Cardiac fibroblast (primary cell): ENCODE measurements at regions not wholly inside any gene's neighbourhood (a gene's known extent, or its start where the extent isn't known, plus 50 kb on each side); places are given as distances from the start of the nearest gene placed in this dataset.

ENCODE experiments used
- DNase-seq, 2 donors: peaks; one replicate each; pipeline versions ENCODE4 v3.0.0 to v3.0.0-alpha.2; 2010; ENCODE audit warnings: low read depth in 2 of 2
- H3K4me3 ChIP-seq, 2 donors: replicated peaks in 1 of 2; 1 replicate in 1 of 2; 2 replicates in 1 of 2; pipeline ENCODE4 v1.5.1; 2011; ENCODE audit warnings: low read depth in 2 of 2, low read length in 2 of 2, mild to moderate bottlenecking in 2 of 2, moderate library complexity in 1 of 2
- TF ChIP-seq, protein P1 (sequence below): IDR thresholded peaks from one replicate; pipeline ENCODE4 v1.5.1; 2011; ENCODE audit warnings: low read depth, mild to moderate bottlenecking, low read length, inconsistent platforms

GRCh38 chr11:10937385-10937771 is 79.5 kb upstream of the ZBED5 start:
- TF ChIP-seq, protein P1, sequence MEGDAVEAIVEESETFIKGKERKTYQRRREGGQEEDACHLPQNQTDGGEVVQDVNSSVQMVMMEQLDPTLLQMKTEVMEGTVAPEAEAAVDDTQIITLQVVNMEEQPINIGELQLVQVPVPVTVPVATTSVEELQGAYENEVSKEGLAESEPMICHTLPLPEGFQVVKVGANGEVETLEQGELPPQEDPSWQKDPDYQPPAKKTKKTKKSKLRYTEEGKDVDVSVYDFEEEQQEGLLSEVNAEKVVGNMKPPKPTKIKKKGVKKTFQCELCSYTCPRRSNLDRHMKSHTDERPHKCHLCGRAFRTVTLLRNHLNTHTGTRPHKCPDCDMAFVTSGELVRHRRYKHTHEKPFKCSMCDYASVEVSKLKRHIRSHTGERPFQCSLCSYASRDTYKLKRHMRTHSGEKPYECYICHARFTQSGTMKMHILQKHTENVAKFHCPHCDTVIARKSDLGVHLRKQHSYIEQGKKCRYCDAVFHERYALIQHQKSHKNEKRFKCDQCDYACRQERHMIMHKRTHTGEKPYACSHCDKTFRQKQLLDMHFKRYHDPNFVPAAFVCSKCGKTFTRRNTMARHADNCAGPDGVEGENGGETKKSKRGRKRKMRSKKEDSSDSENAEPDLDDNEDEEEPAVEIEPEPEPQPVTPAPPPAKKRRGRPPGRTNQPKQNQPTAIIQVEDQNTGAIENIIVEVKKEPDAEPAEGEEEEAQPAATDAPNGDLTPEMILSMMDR, result no peak
- no peak overlapping the region for H3K4me3 ChIP-seq
- DNase-seq, result no peak

DNA sequence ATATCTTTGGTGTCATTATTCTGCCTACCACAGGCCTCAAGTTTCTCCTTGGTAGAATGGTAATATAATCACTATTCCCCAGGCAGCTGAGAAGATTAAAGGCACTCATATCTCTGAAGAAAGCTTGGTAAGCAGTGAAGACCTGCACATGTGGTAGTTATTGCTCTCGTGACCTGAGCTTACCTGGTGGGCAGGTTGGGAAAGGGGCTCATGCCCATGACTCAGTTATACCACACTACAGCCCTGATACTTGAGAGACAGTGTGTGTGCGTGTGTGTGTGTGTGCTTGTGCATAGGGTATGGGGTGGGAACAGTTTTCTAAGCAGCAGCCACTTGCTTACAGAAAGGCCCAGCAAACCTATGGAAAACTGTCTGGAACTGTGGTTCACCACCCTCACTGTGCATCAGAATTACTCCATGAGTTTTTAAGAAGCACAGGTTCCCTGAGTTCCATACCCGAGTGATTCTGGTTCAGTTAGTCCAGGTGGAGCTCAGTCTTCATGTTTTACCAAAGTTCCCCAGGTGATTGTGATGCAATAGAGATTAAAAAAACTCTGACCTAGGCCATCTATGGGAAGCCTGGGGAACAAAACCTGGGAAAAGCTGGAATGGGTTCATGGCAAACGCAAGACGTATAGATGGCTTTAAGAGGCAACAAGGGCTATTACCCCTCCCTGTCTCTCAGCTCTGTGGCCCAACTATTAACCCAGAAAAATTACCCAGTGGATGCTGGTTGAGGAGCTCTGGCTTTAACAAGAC is 79.0 kb upstream of the ZBED5 start:
- no peak for DNase-seq
- TF ChIP-seq, protein P1, result no peak

GRCh38 chr11:10935015-10935559 is 77.2 kb upstream of the ZBED5 start:
- H3K4me3 ChIP-seq, result no peak overlapping the region
- TF ChIP-seq, protein P1, result no peak
- DNase-seq, result no peak

More for the DNA sequence above, 79.0 kb upstream of the ZBED5 start:
- no peak overlapping the region for H3K4me3 ChIP-seq

- TF ChIP-seq, protein P1, result no peak
- peak overlapping the region; percentile 33 to 52 for H3K4me3 ChIP-seq
- DNase-seq, result no peak
Observed at GRCh38 chr11:10934293-10934860, 76.5 kb upstream of the ZBED5 start.

GRCh38 chr11:10933455-10934292 is 75.8 kb upstream of the ZBED5 start:
- DNase-seq, result peak; percentile 95
- peak overlapping the region; percentile 33 to 52 for H3K4me3 ChIP-seq
- TF ChIP-seq, protein P1, result peak; percentile 92

DNA sequence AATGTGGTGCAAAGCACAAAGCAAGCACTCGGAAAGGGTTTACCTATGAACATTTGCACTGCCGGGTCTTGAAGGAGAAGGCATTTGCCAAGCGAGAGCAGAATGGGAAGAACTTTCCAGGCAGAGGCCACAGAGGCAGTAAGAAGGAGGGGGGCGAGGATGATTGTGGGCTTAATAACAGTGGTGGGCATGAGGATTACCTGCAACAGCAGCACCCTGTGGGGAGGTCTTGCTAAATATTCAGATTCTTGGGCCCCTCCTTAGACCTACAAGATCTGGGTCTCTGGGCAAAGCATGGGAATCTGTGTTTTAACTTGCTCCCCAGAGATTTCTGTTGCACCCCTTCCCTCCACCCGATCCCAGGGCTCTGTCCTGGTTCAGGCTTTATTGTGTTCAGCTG is 75.1 kb upstream of the ZBED5 start:
- no peak overlapping the region for H3K4me3 ChIP-seq

More for the DNA sequence above, 75.1 kb upstream of the ZBED5 start:
- TF ChIP-seq, protein P1, result no peak
- DNase-seq, result no peak
